Activated CD8-positive, alpha-beta memory T cell treated with anti-CD3 and anti-CD28 coated beads, Interleukin-2, amount 10 ng/mL, durations not matched to agents 7 days and 5 days (primary cell): ENCODE measurements at regions not wholly inside any gene's neighbourhood (a gene's known extent, or its start where the extent isn't known, plus 50 kb on each side); places are given as distances from the start of the nearest gene placed in this dataset.

Experiments used
- ATAC-seq: fragments of 150-1000 bp; cut with Tn5 transposase; one replicate; pipeline ENCODE4 v1.10.0; 2021; ENCODE audit warnings: moderate library complexity
- CTCF ChIA-PET: fragments of 350-600 bp; sonication (Branson Sonifier 250); formaldehyde crosslinking; loops from one replicate; lab custom pipeline; 2021; ENCODE audit warnings: antibody characterized with exemption; lab: Charles Lee
- DNase-seq: peaks from one replicate; pipeline ENCODE4 v3.0.0-alpha.2; 2020
- H3K27ac Mint-ChIP-seq: one replicate; pipeline ENCODE4 v1.8.0; 2021; ENCODE audit warnings: mild to moderate bottlenecking, mixed read lengths
- H3K27me3 Mint-ChIP-seq: one replicate; pipeline ENCODE4 v1.8.0; 2021; ENCODE audit warnings: mixed read lengths
- H3K36me3 Mint-ChIP-seq: one replicate; pipeline ENCODE4 v1.8.0; 2021; ENCODE audit warnings: mild to moderate bottlenecking, mixed read lengths
- H3K4me1 Mint-ChIP-seq: one replicate; pipeline ENCODE4 v1.8.0; 2021; ENCODE audit warnings: mixed read lengths
- H3K4me3 Mint-ChIP-seq: one replicate; pipeline ENCODE4 v1.8.0; 2021; ENCODE audit warnings: mild to moderate bottlenecking, moderate library complexity, mixed read lengths
- H3K9me3 Mint-ChIP-seq: one replicate; pipeline ENCODE4 v1.8.0; 2022; ENCODE audit warnings: low read depth, mixed read lengths

- peak; percentile 77 for ATAC-seq
- Mint-ChIP-seq H3K4me3 (peak overlapping the region; percentile 42), H3K27ac (peak overlapping the region; percentile 93), H3K36me3 (peaks cover 17% of the 10 kb centered on the region), H3K27me3 (no peaks in the 10 kb centered on the region), H3K4me1 (peaks cover 51% of the 10 kb centered on the region), H3K9me3 (peaks cover 6% of the 10 kb centered on the region)
- CTCF ChIA-PET = interaction anchor here (1.0 to 3.0 kb wide), 3 partner anchors 14 to 207 kb away, joined by 3 to 12 read pairs (median 5); no protein-coding TSS in a partner anchor
- peak; percentile 63 for DNase-seq
Observed at GRCh38 chr4:123606946-123607542, 210.4 kb downstream of the SPRY1 start.

DNA sequence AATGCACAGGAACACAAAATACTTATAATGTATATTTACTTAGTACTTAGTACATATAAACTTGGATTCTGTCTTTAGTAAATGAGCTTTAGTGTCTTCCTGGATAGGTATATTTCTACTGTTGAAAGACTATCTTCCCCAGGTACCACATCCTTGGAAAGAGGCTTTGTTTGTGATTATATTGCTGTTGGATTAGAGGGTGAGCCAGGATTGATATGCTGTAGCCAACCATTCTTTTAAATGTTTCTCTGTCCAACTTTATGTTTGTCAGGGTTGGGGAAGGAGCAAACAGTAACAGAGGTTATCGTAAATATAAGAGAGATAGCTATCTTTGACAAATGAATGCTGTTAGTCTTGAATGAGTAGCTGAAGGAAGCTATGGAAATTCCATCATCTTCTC, 213.2 kb downstream of the SPRY1 start:
- CTCF ChIA-PET = interaction anchor here (1.6 to 1.8 kb wide), 3 partner anchors 10 to 45 kb away, joined by 4 to 6 read pairs (median 5); no protein-coding TSS in a partner anchor
- ATAC-seq = no peak
- no peaks in the 10 kb centered on the region for H3K9me3 Mint-ChIP-seq
- H3K36me3 Mint-ChIP-seq = peaks cover 3% of the 10 kb centered on the region
- DNase-seq = no peak
- H3K4me3 Mint-ChIP-seq = no peak overlapping the region
- H3K27ac Mint-ChIP-seq = no peak overlapping the region
- H3K4me1 Mint-ChIP-seq = peaks cover 33% of the 10 kb centered on the region
- H3K27me3 Mint-ChIP-seq = no peaks in the 10 kb centered on the region

DNA sequence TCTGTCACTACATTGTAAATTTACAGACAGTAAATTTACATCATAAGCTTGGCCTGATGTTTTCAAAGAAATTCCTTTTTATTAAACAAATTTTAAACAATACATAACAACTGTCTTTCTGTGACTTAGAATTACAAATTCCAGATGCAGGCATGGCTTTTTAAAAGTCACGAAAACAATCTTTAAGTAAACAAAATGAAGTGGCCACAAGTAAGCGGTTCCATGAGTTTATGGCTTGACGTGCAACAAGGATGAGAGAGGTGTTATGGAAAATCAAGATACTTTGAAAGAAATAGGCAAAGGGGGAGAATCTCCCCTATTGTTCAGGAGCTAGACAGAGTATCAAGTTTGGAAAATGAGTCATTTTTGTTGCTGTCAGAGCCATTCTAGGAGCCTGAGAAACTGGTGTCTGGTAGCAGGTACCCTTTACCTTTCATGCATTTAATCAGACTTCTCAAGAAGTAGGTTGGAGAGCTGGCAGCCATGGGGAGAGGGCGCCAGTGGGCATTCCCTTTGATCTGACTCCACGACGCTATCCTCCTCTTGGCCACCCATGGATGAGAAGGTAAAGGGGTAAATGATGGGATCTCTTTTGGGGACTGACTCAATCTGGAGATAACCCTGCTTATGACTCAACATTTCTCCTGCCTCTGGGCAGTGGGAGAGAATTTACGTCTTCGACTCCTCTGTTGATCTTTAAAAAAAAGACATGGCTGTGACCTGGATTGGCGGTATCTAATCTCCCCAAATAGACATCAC, 217.2 kb downstream of the SPRY1 start:
- Mint-ChIP-seq H3K4me1 (peaks cover 16% of the 10 kb centered on the region), H3K27ac (no peak overlapping the region), H3K36me3 (peaks cover 6% of the 10 kb centered on the region), H3K9me3 (no peaks in the 10 kb centered on the region), H3K4me3 (no peak overlapping the region), H3K27me3 (no peaks in the 10 kb centered on the region)
- DNase-seq (no peak), ATAC-seq (no peak)
- CTCF ChIA-PET = no interaction called here

GRCh38 chr4:123615901-123616300, 219.3 kb downstream of the SPRY1 start:
- H3K9me3 Mint-ChIP-seq = peaks cover 2% of the 10 kb centered on the region
- H3K4me1 Mint-ChIP-seq = peaks cover 16% of the 10 kb centered on the region
- H3K36me3 Mint-ChIP-seq = peaks cover 8% of the 10 kb centered on the region
- DNase-seq (no peak), ATAC-seq (no peak)
- H3K27ac Mint-ChIP-seq = no peak overlapping the region
- CTCF ChIA-PET = no interaction called here
- H3K27me3 Mint-ChIP-seq = no peaks in the 10 kb centered on the region
- no peak overlapping the region for H3K4me3 Mint-ChIP-seq

DNA sequence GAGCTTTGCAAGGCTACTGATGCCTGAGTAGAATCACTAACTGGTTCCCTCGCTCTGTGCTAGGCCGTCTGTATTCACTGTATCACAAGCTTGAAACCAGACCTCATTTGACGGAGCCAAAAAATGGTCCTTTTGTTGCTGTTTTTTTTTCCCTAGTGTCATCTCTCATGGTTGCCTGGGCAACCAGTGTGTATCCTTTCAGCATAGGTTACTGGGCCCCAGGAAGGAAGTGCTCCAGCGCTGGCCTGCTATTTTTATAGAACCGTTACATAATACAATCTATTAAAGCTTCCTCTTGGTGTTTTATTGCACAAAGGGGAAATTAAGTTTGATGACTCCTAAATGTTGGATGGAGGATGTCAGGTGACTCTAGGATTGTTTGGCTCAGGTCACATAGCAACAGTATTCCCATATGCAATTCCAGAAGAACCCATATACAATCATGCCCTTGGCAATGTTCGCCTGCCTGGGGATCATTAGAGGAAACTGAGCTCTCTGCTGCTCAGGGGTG, 220.4 kb downstream of the SPRY1 start:
- Mint-ChIP-seq H3K9me3 (peaks cover 2% of the 10 kb centered on the region), H3K27me3 (no peaks in the 10 kb centered on the region), H3K4me3 (no peak overlapping the region), H3K27ac (peak overlapping the region; percentile 64), H3K4me1 (peaks cover 24% of the 10 kb centered on the region), H3K36me3 (peaks cover 8% of the 10 kb centered on the region)
- DNase-seq = peak; percentile 67
- peak; percentile 93 for ATAC-seq
- CTCF ChIA-PET = interaction anchor here (2.2 kb wide), 1 partner anchor 51 kb away, joined by 5 read pairs; no protein-coding TSS in a partner anchor

DNA sequence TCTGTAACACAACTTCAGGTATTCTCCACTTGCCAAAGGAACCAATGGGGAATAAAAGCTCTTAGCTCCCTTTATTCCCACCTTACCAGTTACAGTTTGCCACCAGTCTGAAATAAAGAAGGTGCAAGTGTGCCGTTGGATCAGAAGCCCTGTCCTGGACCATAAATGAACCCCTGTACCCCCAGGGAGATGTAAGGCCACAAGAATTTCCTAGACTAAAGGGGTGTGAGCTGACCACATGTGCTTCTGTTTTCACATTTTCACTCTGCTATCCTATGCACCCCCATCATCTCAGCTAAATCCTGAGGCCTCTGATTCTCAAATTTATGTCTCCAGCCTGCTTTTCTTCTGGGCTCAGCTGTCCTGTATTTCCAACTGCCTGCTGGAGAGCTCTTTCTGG, 221.2 kb downstream of the SPRY1 start:
- DNase-seq = no peak
- peaks cover 8% of the 10 kb centered on the region for H3K36me3 Mint-ChIP-seq
- H3K27me3 Mint-ChIP-seq = no peaks in the 10 kb centered on the region
- peaks cover 24% of the 10 kb centered on the region for H3K4me1 Mint-ChIP-seq
- H3K9me3 Mint-ChIP-seq = peaks cover 2% of the 10 kb centered on the region
- no peak for ATAC-seq
- no peak overlapping the region for H3K4me3 Mint-ChIP-seq
- H3K27ac Mint-ChIP-seq = no peak overlapping the region
- CTCF ChIA-PET = interaction anchor here (2.2 kb wide), 1 partner anchor 52 kb away, joined by 5 read pairs; no protein-coding TSS in a partner anchor

DNA sequence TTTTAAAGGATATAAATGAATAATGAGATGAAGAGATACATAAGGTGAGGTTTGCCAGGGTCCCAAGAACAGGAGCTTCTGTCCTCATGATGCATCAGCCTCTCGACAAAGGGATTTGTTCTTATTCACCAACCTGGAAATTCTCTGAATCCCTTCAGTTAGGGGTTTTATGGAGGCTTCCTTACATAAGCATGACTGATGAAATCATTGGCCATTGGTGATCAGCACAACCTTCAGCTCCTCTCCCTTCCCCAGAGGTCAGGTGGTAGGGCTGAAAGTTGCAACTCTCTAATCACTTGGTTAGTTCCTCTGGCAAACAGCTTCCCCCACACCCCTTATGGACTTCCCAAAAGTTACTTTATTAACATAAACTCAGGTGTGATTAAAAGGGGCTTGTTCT, 222.0 kb downstream of the SPRY1 start:
- Mint-ChIP-seq H3K4me1 (peaks cover 24% of the 10 kb centered on the region), H3K27me3 (no peaks in the 10 kb centered on the region), H3K36me3 (peaks cover 8% of the 10 kb centered on the region)

DNA sequence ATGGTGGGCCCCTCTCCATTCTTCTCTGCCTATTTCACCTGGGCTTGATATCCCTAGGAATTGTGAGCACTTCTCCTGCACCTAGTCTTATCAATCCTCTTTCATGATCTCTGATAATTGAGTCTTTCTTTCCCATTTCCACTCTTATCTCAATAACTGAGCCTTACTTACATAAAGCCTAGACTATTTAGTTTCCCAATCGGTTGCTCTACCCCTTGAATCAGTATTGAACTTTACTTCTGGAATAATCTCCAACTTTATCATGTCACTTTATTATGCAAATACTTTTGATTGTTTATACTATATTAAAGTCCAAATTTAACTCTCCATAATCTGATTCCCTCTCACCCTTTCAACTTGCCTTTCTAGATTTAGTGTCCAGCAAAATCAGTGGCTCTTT, 222.7 kb downstream of the SPRY1 start:
- CTCF ChIA-PET = no interaction called here
- Mint-ChIP-seq H3K4me3 (no peak overlapping the region), H3K36me3 (peaks cover 11% of the 10 kb centered on the region), H3K4me1 (peaks cover 24% of the 10 kb centered on the region), H3K27ac (no peak overlapping the region), H3K27me3 (no peaks in the 10 kb centered on the region), H3K9me3 (peaks cover 8% of the 10 kb centered on the region)
- DNase-seq (no peak), ATAC-seq (no peak)

More for the DNA sequence above, 222.0 kb downstream of the SPRY1 start:
- no peak for DNase-seq
- peaks cover 5% of the 10 kb centered on the region for H3K9me3 Mint-ChIP-seq
- no peak for ATAC-seq
- H3K4me3 Mint-ChIP-seq = no peak overlapping the region
- no peak overlapping the region for H3K27ac Mint-ChIP-seq
- CTCF ChIA-PET = interaction anchor here (2.2 kb wide), 1 partner anchor 53 kb away, joined by 5 read pairs; no protein-coding TSS in a partner anchor

DNA sequence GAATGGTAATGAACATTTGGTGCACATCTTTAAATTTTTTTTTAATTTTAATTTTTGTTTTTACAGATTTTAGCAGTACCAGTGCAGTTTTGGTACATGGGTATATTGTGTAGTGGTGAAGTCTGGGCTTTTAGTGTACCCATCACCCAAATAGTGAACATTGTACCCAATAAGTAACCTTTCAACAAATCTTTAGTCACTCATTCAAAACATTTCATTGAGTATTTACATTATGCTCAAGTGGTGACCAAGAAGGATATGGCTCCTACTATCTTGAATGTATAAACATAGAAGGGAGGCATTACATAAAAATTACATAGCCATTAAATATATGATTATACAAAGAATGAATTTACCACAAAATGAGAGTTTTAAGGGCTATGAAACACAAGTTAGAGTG, 223.3 kb downstream of the SPRY1 start:
- CTCF ChIA-PET = no interaction called here
- Mint-ChIP-seq H3K4me1 (peaks cover 29% of the 10 kb centered on the region), H3K27me3 (no peaks in the 10 kb centered on the region), H3K27ac (no peak overlapping the region), H3K36me3 (peaks cover 17% of the 10 kb centered on the region), H3K4me3 (no peak overlapping the region), H3K9me3 (peaks cover 13% of the 10 kb centered on the region)
- DNase-seq (no peak), ATAC-seq (no peak)

DNA sequence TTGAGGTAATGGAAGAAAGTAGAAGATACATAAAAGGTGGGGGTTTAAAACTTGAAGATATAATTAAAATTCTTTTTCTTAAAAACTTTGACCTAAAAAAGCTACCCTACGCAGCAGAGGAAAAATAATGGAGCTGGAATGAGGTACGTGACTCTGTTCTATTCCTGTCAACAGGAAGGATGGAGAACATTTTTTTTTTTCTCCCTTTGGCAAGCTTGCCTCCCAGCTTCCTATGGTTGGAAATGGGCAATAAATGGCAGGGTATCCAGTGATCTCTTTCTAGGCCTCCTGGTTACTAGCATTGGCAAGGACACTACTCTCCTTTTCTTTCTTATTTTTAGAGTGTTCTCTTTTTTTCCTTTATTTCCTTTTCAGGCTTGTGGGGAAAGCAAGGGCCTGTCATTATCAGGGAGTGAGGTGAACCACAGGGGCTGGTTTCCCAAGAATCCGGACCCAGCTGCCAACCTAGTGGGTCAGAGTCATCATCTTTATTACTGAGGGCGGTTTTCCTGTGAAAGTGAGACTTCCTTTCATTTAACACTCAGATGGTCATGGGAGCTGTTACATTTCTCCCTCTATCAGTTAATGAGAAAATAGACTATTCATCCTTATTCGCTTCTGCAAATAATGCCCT, 224.6 kb downstream of the SPRY1 start:
- Mint-ChIP-seq H3K27me3 (no peaks in the 10 kb centered on the region), H3K4me3 (no peak overlapping the region), H3K4me1 (peaks cover 37% of the 10 kb centered on the region), H3K27ac (no peak overlapping the region), H3K36me3 (peaks cover 22% of the 10 kb centered on the region), H3K9me3 (peaks cover 17% of the 10 kb centered on the region)
- ATAC-seq (no peak), DNase-seq (no peak)
- CTCF ChIA-PET = interaction anchor here (1.5 kb wide), 1 partner anchor 14 kb away, joined by 5 read pairs; no protein-coding TSS in a partner anchor

DNA sequence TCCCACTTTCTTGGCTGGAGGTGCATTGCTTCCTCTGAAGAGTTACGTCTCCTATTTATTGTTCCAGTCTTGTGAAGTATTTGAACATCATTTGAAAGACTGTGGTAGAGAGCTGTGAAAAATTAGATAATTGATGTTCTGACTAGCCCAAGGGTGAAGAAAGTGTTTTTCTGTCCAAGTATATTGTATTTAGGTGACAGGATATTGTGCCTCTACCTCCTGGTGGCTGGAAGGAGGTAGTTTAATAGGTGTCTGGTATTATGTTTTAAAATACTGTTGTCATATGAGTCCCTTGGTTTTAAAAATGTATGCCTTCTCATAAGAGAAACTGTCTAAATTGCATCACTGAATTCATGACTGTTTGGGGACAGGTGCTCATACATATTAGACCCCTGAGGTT, 226.0 kb downstream of the SPRY1 start:
- Mint-ChIP-seq H3K4me1 (peaks cover 24% of the 10 kb centered on the region), H3K36me3 (peaks cover 22% of the 10 kb centered on the region), H3K27ac (no peak overlapping the region), H3K9me3 (peaks cover 17% of the 10 kb centered on the region), H3K4me3 (no peak overlapping the region), H3K27me3 (no peaks in the 10 kb centered on the region)
- no peak for ATAC-seq
- no peak for DNase-seq
- CTCF ChIA-PET = no interaction called here

GRCh38 chr4:123623611-123624010, 227.0 kb downstream of the SPRY1 start:
- CTCF ChIA-PET = no interaction called here
- Mint-ChIP-seq H3K36me3 (peaks cover 20% of the 10 kb centered on the region), H3K27me3 (no peaks in the 10 kb centered on the region), H3K4me1 (peaks cover 24% of the 10 kb centered on the region), H3K4me3 (no peak overlapping the region), H3K9me3 (peaks cover 17% of the 10 kb centered on the region), H3K27ac (no peak overlapping the region)
- DNase-seq = no peak
- no peak for ATAC-seq

DNA sequence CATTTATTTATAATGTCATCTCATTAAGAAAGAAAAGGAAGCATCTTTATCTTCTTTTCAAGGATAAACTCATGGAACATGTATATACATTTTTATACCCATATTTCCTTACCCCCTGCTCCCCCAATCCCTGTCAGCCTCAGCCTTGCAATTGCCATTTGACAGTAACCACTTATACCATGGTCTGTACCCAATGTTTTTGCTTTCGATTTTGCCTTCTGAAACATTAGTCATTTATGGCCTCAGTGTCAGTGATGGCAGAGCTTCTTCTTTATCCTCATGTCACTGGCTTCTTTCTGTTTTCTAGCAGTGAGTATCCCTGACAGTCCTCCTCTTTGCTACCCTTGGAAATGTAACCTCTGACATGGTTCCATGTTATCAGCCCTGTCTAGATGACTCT, 228.4 kb downstream of the SPRY1 start:
- CTCF ChIA-PET = no interaction called here
- H3K27me3 Mint-ChIP-seq = no peaks in the 10 kb centered on the region
- H3K36me3 Mint-ChIP-seq = peaks cover 17% of the 10 kb centered on the region
- H3K4me1 Mint-ChIP-seq = peaks cover 24% of the 10 kb centered on the region
- H3K9me3 Mint-ChIP-seq = peaks cover 14% of the 10 kb centered on the region
- H3K4me3 Mint-ChIP-seq = no peak overlapping the region
- ATAC-seq (peak; percentile 91), DNase-seq (peak; percentile 45)
- H3K27ac Mint-ChIP-seq = peak overlapping the region; percentile 24
